AG04450 (cell line): ENCODE measurements at regions not wholly inside any gene's neighbourhood (a gene's known extent, or its start where the extent isn't known, plus 50 kb on each side); places are given as distances from the start of the nearest gene placed in this dataset.

Experiments
- CTCF ChIA-PET: fragments of 300-600, 350-600 bp; formaldehyde crosslinking; extraction: SDS; loops from one replicate; lab custom pipeline; 2022; ENCODE audit warnings: antibody characterized with exemption, inconsistent platforms; lab: Charles Lee
- POLR2A ChIA-PET: fragments of 350-600 bp; formaldehyde crosslinking; extraction: SDS; loops from one replicate; lab custom pipeline; 2021; ENCODE audit warnings: antibody characterized with exemption, inconsistent platforms; lab: Yijun Ruan, JAX
- DNase-seq: peaks from one replicate; pipeline ENCODE4 v3.0.0-alpha.2; 2011; ENCODE audit warnings: low read depth, low spot score
- H3K27ac ChIP-seq: one replicate; pipeline ENCODE4 v1.5.1; 2012; ENCODE audit warnings: low read depth, low read length, control low read depth
- H3K27me3 ChIP-seq: one replicate; pipeline ENCODE4 v1.6.0; 2012; ENCODE audit warnings: low read length; ENCODE audit not compliant: control insufficient read depth, insufficient read depth
- H3K4me3 ChIP-seq: 2 replicates; pipeline ENCODE4 v1.5.1; 2011; ENCODE audit warnings: mild to moderate bottlenecking, low read depth, low read length, control low read depth
- H3K9me3 ChIP-seq: 2 replicates; pipeline ENCODE4 v1.5.1; 2012; ENCODE audit warnings: low read length; ENCODE audit not compliant: control insufficient read depth, insufficient read depth
- CTCF ChIP-seq: IDR thresholded peaks from 2 replicates; pipeline ENCODE4 v1.5.1; 2011; ENCODE audit warnings: low read depth, low read length, control low read depth, inconsistent platforms

DNA sequence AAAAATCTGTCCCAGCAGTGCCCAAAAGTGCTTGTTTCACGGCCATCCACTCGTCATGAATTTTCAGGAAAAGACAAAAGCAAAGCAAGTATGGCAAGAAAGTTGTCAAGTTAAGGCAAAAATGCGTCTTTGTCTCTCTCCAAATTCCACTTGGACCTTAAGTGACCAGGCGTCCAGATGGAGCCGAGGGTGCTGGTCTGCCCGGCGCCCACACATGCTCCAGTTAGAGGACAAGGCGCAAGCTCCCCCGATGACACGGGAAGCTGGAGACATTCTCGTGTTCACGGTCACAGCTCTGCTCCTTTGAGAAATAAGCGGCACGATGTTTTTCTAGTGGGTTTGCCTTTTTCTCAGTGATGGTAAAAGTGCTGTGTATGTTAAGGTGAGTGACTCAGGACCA, 219.0 kb downstream of the BRD1 start:
- Histone ChIP-seq H3K9me3 (peaks cover 57% of the 10 kb centered on the region), H3K4me3 (no peak overlapping the region), H3K27ac (no peak overlapping the region), H3K27me3 (no peaks in the 10 kb centered on the region)
- ChIA-PET POLR2A (no interaction called here), CTCF (no interaction called here)
- TF ChIP-seq CTCF: no peak
- DNase-seq: no peak

DNA sequence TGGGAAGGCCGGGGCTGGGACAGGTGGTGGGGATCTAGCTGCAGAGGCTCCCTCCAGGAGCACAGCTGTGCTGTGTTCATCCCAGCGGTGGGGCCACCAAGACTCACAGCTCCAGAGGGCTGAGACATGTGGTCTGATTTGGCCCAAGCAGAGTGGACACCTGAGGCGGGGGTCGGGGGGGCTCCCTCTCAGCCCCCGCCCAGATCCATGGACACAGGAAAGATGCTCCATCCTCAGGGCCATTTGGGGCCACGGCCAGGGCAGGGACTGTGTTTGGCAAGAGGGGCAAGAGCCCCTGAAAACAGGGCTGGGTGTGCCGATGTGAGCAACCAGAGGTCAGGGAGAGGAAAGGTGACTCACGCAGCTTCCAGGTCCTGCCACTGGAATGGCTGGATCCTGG, 219.4 kb downstream of the BRD1 start:
- Histone ChIP-seq H3K9me3 (peaks cover 59% of the 10 kb centered on the region), H3K27ac (no peak overlapping the region), H3K4me3 (no peak overlapping the region), H3K27me3 (no peaks in the 10 kb centered on the region)
- TF ChIP-seq CTCF: no peak
- DNase-seq: no peak
- ChIA-PET POLR2A (no interaction called here), CTCF (no interaction called here)

GRCh38 chr22:49607821-49608220, 219.9 kb downstream of the BRD1 start:
- H3K4me3 ChIP-seq: no peak overlapping the region
- TF ChIP-seq CTCF: no peak
- ChIA-PET POLR2A (no interaction called here), CTCF (no interaction called here)
- DNase-seq: no peak
- no peaks in the 10 kb centered on the region for H3K27me3 ChIP-seq
- H3K9me3 ChIP-seq: peaks cover 59% of the 10 kb centered on the region
- no peak overlapping the region for H3K27ac ChIP-seq

- no peak for DNase-seq
- Histone ChIP-seq H3K4me3 (no peak overlapping the region), H3K27ac (no peak overlapping the region), H3K9me3 (peaks cover 65% of the 10 kb centered on the region), H3K27me3 (no peaks in the 10 kb centered on the region)
- POLR2A ChIA-PET: no interaction called here
- TF ChIP-seq CTCF: no peak
- CTCF ChIA-PET: no interaction called here
Observed at GRCh38 chr22:49606562-49607290, 220.9 kb downstream of the BRD1 start.

DNA sequence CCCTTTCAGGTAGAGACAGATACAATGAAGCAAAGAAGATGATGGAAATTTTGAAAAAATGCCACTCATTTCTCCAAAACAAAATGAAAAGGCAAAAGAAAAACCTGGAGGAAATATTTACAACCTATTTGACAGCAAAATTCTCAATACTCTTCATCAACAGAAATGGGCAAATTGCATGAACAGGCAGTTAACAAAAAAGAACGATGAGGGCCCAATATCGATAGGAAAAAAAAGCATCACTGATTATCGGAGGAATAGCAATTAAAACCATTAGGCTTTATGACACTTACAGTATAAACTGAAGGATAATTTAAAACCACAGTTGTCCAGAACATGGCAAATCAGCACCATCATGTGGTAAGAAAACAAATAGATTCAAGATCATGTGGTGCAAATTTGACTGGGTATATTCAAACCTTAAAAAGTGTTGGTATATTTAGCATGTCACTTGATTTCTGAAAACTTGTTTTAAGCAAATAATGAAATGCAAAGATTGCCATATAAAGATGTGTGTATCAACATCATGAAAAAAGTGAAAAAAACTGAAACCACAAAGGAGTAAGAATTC, 222.9 kb downstream of the BRD1 start:
- CTCF ChIA-PET: no interaction called here
- Histone ChIP-seq H3K27me3 (no peaks in the 10 kb centered on the region), H3K9me3 (peaks cover 77% of the 10 kb centered on the region), H3K27ac (no peak overlapping the region), H3K4me3 (no peak overlapping the region)
- no peak for TF ChIP-seq CTCF
- POLR2A ChIA-PET: no interaction called here
- no peak for DNase-seq
